Gastroesophageal sphincter (tissue), 3 donors: ENCODE measurements at regions not wholly inside any gene's neighbourhood (a gene's known extent, or its start where the extent isn't known, plus 50 kb on each side); places are given as distances from the start of the nearest gene placed in this dataset.
A peak's percentile ranks its signal among the peaks of the same experiment; 100 is the strongest.

Experiments
- CTCF ChIP-seq, 4 experiments: fragments of 200-600 bp in 2 of 4; fragments of 450-650 bp in 2 of 4; sonication (generic) in 1 of 4; IDR thresholded peaks; one replicate each; pipeline ENCODE4 v1.5.1; 2017 to 2019; ENCODE audit warnings: antibody characterized with exemption in 4 of 4, mild to moderate bottlenecking in 2 of 4, moderate library complexity in 2 of 4
- EP300 ChIP-seq: sonication (generic); formaldehyde crosslinking; IDR thresholded peaks from one replicate; pipeline ENCODE4 v1.6.1; 2017; ENCODE audit warnings: antibody characterized with exemption, mild to moderate bottlenecking
- POLR2A ChIP-seq, 2 donors: fragments of 450-650 bp; IDR thresholded peaks; one replicate each; pipeline ENCODE4 v1.6.1; 2017; ENCODE audit warnings: antibody characterized with exemption in 2 of 2, mild to moderate bottlenecking in 2 of 2, moderate library complexity in 1 of 2
- POLR2AphosphoS5 ChIP-seq: sonication (generic); formaldehyde crosslinking; IDR thresholded peaks from one replicate; pipeline ENCODE4 v1.6.1; 2017; ENCODE audit warnings: antibody characterized with exemption

DNA sequence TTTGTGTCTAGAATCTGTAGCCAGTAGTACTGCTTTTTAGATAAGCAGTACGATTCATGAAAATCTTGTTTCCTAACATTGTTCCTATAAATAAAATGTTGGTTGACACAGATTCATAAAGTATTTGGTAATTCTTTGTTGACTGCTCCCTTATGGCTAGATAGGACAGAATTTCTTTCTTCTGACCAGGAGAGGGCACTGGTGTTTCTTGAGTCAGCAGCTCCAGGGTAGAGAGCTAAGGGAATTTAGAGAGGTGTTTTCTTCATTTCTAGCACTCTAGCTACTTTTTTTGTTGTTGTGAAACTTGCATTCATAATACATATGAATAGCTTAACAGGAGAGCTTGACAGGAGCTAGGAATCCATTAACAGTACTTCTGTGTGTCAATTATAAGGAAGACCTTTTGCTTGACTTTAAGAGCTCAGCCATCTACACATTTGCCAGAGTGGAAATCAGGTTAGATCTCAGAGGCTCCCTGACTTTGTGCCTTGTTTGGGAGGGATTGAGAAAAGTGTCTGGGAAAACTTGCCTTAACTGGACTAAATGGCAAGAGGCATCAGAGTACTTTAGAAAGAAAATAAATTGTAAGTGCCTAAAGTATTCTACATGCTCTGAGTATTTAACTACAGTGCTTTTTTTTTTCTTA is 756.1 kb downstream of the SH3BGRL start:
- peak in 1 of 4 experiments; percentile 27 for TF ChIP-seq CTCF (IDR thresholded peaks at IDR 0.05)
- no peak for TF ChIP-seq POLR2AphosphoS5
- no peak for TF ChIP-seq EP300
- TF ChIP-seq POLR2A (IDR thresholded peaks at IDR 0.05): no peak
